ENCODE measurements at regions not wholly inside any gene's neighbourhood (a gene's known extent, or its start where the extent isn't known, plus 50 kb on each side); places are given as distances from the start of the nearest gene placed in this dataset.

GRCh38 chr17:77312061-77312701, 171.4 kb downstream of the SEC14L1 start:
- TF ChIP-seq ZNF12 (CRISPR knock-in tag; IDR thresholded peaks at IDR 0.05) (no peak), ZNF274 (IDR thresholded peaks at IDR 0.05; ENCODE audit: borderline replicate concordance, low read depth, low read length) (no peak)
